Esophagus squamous epithelium (tissue), 5 donors: ENCODE measurements at regions not wholly inside any gene's neighbourhood (a gene's known extent, or its start where the extent isn't known, plus 50 kb on each side); places are given as distances from the start of the nearest gene placed in this dataset.

Source experiments
- DNase-seq: peaks from one replicate; lab custom pipeline; 2025; lab: John Stamatoyannopoulos, UW
- H3K27ac ChIP-seq, 4 donors: fragments of 200-600 bp; sonication (generic); one replicate each; pipeline ENCODE4 v1.5.1; 2016 to 2019; ENCODE audit warnings: mild to moderate bottlenecking in 1 of 4
- H3K27me3 ChIP-seq, 4 donors: fragments of 200-600 bp; sonication (generic); 1 replicate in 3 of 4; 2 replicates in 1 of 4; pipeline versions ENCODE4 v1.5.1 to v1.6.0; 2017 to 2021; ENCODE audit warnings: antibody characterized with exemption in 1 of 4
- H3K36me3 ChIP-seq, 3 donors: fragments of 200-600 bp; sonication (generic); one replicate each; pipeline ENCODE4 v1.5.1; 2016 to 2019
- H3K4me1 ChIP-seq, 3 donors: fragments of 200-600 bp; sonication (generic); one replicate each; pipeline ENCODE4 v1.5.1; 2017 to 2019
- H3K4me3 ChIP-seq, 4 donors: fragments of 200-600 bp; sonication (generic); 1 replicate in 3 of 4; 2 replicates in 1 of 4; pipeline ENCODE4 v1.5.1; 2016 to 2019; ENCODE audit warnings: mild to moderate bottlenecking in 2 of 4, moderate library complexity in 1 of 4
- H3K9me3 ChIP-seq, 3 donors: fragments of 200-600 bp; sonication (generic); one replicate each; pipeline ENCODE4 v1.5.1; 2016 to 2019
- POLR2A ChIP-seq, 4 donors: fragments of 450-650 bp; IDR thresholded peaks; one replicate each; pipeline ENCODE4 v1.6.1; 2017; ENCODE audit warnings: antibody characterized with exemption in 4 of 4, mild to moderate bottlenecking in 4 of 4, moderate library complexity in 3 of 4
- WGBS, 2 donors: methylation state at CpG; one replicate each; pipeline ENCODE4 v1.1.5; 2018; 5-methylcytosine and 5-hydroxymethylcytosine counted together
- intact Hi-C: fragments of 100-400 bp; cut with DNase I; formaldehyde crosslinking; loops from one replicate; pipeline ENCODE4 v1.15.0; 2022
- TF ChIP-seq, protein P1 (sequence below), 6 experiments: fragments of 450-650 bp in 4 of 6; fragments of 200-600 bp in 2 of 6; sonication (generic) in 2 of 6; IDR thresholded peaks; one replicate each; pipeline ENCODE4 v1.5.1; 2016 to 2019; ENCODE audit warnings: antibody characterized with exemption in 6 of 6, mild to moderate bottlenecking in 4 of 6, moderate library complexity in 4 of 6
- donor health status: DM: yes; HTN: yes; CAD: no.

DNA sequence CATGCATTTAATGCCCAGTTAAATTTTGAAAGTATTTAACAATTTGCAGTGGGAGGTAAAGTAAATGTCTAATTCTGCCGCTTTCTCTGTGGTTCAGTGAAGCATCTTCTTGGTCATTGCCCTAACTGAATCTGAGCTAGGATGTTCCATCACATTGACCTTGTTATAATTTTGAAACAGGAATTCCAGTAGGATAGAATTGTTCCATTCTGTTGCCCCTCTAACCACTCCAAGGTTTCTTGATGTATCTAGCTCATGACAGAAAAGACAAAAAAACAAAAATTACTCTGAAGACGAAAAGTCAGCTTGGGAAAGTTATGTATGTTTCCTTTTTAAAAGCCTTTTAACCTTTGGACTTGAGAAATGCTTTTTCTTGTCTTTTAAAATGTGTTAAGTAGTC, 297.0 kb upstream of the FAT1 start:
- no peak for DNase-seq
- TF ChIP-seq POLR2A (IDR thresholded peaks at IDR 0.05): no peak
- TF ChIP-seq, protein P1, sequence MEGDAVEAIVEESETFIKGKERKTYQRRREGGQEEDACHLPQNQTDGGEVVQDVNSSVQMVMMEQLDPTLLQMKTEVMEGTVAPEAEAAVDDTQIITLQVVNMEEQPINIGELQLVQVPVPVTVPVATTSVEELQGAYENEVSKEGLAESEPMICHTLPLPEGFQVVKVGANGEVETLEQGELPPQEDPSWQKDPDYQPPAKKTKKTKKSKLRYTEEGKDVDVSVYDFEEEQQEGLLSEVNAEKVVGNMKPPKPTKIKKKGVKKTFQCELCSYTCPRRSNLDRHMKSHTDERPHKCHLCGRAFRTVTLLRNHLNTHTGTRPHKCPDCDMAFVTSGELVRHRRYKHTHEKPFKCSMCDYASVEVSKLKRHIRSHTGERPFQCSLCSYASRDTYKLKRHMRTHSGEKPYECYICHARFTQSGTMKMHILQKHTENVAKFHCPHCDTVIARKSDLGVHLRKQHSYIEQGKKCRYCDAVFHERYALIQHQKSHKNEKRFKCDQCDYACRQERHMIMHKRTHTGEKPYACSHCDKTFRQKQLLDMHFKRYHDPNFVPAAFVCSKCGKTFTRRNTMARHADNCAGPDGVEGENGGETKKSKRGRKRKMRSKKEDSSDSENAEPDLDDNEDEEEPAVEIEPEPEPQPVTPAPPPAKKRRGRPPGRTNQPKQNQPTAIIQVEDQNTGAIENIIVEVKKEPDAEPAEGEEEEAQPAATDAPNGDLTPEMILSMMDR (IDR thresholded peaks at IDR 0.05): no peak
- Histone ChIP-seq H3K27ac (no peak overlapping the region), H3K27me3 (no peaks in the 10 kb centered on the region), H3K4me1 (no peaks in the 10 kb centered on the region), H3K4me3 (no peak overlapping the region), H3K36me3 (no peaks in the 10 kb centered on the region), H3K9me3 (no peaks in the 10 kb centered on the region)
- intact Hi-C loops: no loop called here
- WGBS, 2 donors: 86 to 91% methylated on average over 2 of the region's 2 CpGs

DNA sequence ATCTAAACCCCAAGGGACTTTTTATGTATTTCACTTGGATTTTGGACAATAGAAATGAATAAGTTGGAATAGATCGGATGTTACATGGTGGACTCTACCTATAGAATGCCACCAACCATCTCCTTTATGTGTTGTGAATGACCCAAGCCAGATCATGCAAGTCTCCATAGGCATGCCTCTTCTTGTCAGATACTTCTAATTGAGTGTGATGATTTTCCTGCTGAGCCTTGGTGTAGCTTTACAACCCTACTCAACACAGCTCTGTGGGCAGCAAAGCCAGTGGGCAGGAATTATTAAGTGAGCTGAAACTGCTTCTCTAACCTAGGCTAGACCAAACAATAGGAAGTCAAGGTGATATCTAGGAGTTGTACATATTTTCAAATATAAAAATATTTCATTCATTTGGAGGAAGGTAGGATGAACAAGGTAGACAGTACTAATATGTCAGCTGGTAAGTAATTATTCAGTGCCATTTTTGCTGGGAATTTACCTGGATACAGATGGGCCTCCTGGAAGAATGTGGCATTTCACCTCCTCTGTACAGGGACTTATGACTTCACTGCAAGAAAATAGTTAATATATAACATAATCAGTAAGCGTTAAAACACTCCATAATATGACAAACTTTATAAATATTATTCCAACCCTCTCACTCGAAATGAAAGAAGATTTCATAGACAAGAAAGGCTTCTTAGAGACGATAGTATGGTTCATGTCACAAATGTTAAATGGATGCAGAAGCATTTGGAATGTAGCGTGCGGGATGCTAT, 298.0 kb upstream of the FAT1 start:
- Histone ChIP-seq H3K4me3 (no peak overlapping the region), H3K9me3 (no peaks in the 10 kb centered on the region), H3K27ac (no peak overlapping the region), H3K4me1 (no peaks in the 10 kb centered on the region), H3K27me3 (no peaks in the 10 kb centered on the region), H3K36me3 (no peaks in the 10 kb centered on the region)
- no peak for DNase-seq
- intact Hi-C loops: no loop called here
- WGBS, 2 donors: 78 to 84% methylated on average over 6 of the region's 6 CpGs
- TF ChIP-seq, protein P1 (IDR thresholded peaks at IDR 0.05): no peak
- no peak for TF ChIP-seq POLR2A (IDR thresholded peaks at IDR 0.05)

DNA sequence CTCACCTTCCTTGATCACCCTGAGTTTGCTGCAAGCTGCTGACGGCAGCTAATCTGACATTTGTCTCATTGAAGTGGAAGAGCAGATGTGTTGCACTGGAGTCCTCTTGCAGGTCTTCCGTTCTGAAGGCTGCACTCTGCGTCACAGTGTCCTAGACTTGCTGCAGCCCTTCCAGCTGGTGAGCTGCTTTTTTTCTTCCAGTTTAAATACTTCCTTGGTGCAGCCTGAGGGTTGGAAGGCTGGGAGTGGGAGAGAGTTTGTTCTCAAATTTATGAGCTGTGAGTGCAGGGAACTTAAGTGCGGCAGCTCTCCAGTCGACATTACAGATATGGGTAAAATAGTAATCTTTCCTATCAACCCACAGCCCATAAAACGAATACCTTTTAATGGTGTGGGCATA, 303.6 kb upstream of the FAT1 start:
- no peak for DNase-seq
- Histone ChIP-seq H3K27me3 (no peaks in the 10 kb centered on the region), H3K27ac (no peak overlapping the region), H3K36me3 (no peaks in the 10 kb centered on the region), H3K9me3 (no peaks in the 10 kb centered on the region), H3K4me1 (no peaks in the 10 kb centered on the region), H3K4me3 (no peak overlapping the region)
- intact Hi-C loops: no loop called here
- WGBS, 2 donors: 73 to 80% methylated on average over 6 of the region's 6 CpGs
- TF ChIP-seq POLR2A (IDR thresholded peaks at IDR 0.05): no peak
- TF ChIP-seq, protein P1 (IDR thresholded peaks at IDR 0.05): no peak

DNA sequence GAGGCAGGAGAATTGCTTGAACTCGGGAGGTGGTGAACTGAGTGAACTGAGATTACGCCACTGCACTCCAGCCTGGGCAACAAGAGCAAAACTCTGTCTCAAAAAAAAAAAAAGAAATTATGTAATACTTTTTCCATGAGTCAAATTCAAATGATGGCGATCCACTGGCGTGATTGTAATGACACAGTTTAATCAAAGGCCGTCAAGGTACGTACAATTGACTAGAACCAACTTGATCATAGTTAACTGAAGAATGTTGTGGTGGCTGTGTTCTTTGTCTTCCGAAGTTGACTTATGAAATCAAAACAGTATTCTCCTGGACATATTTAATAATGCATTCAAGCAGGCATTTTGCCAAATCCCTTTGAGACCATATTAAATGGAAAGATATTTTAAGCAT, 318.6 kb upstream of the FAT1 start:
- intact Hi-C loops: no loop called here
- Histone ChIP-seq H3K36me3 (no peaks in the 10 kb centered on the region), H3K27me3 (no peaks in the 10 kb centered on the region), H3K4me1 (no peaks in the 10 kb centered on the region), H3K9me3 (no peaks in the 10 kb centered on the region), H3K4me3 (no peak overlapping the region), H3K27ac (no peak overlapping the region)
- TF ChIP-seq POLR2A (IDR thresholded peaks at IDR 0.05): no peak
- TF ChIP-seq, protein P1 (IDR thresholded peaks at IDR 0.05): no peak
- DNase-seq: no peak
- WGBS, 2 donors: 61 to 69% methylated on average over 7 of the region's 7 CpGs

DNA sequence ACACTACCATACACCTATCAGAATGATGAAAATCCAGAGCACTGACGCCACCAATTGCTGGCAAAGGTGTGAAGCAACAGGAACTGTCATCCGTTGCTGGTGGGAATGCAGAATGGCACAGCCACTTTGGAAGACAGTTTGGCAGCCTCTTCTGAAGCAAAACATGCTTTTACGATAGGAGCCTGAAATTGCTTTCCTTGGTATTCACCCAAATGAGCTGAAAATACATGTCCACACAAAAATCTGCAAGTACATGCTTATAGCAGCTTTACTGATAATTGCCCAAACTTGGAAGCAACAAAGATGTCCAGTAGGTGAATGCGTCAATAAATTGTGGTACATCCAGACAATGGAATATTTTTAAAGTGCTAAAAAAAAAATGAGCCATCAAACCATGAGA, 322.8 kb upstream of the FAT1 start:
- no peak for DNase-seq
- H3K27ac ChIP-seq: no peak overlapping the region
- no peaks in the 10 kb centered on the region for H3K9me3 ChIP-seq
- no peaks in the 10 kb centered on the region for H3K4me1 ChIP-seq
- intact Hi-C loops: no loop called here
- H3K4me3 ChIP-seq: no peak overlapping the region
- no peaks in the 10 kb centered on the region for H3K27me3 ChIP-seq
- 24 to 42% methylated on average over 4 of the region's 4 CpGs for WGBS, 2 donors
- no peak for TF ChIP-seq POLR2A (IDR thresholded peaks at IDR 0.05)
- TF ChIP-seq, protein P1 (IDR thresholded peaks at IDR 0.05): no peak
- H3K36me3 ChIP-seq: no peaks in the 10 kb centered on the region
